Chondrocyte (in vitro differentiated cells): ENCODE measurements at regions not wholly inside any gene's neighbourhood (a gene's known extent, or its start where the extent isn't known, plus 50 kb on each side); places are given as distances from the start of the nearest gene placed in this dataset.
"Not testable (repeated sequence)": the region's sequence is repeated elsewhere in the genome, so short reads cannot be mapped to it uniquely, and the experiment has no call there.

ENCODE experiments used
- DNase-seq: peaks from one replicate; pipeline ENCODE4 v3.0.0; 2021; ENCODE audit warnings: mixed read lengths, low spot score
- H3K27ac Mint-ChIP-seq: one replicate; pipeline ENCODE4 v1.8.0; 2021; ENCODE audit warnings: mild to moderate bottlenecking, moderate library complexity, mixed read lengths; ENCODE audit not compliant: unreplicated experiment
- H3K27me3 Mint-ChIP-seq: 2 replicates; pipeline ENCODE4 v1.8.0; 2021; ENCODE audit warnings: low read depth, mixed read lengths
- H3K36me3 Mint-ChIP-seq: 2 replicates; pipeline ENCODE4 v1.8.0; 2021; ENCODE audit warnings: low read depth, mixed read lengths
- H3K4me1 Mint-ChIP-seq: 2 replicates; pipeline ENCODE4 v1.8.0; 2021; ENCODE audit warnings: low read depth, mild to moderate bottlenecking, mixed read lengths
- H3K4me3 Mint-ChIP-seq: one replicate; pipeline ENCODE4 v1.8.0; 2021; ENCODE audit warnings: mild to moderate bottlenecking, moderate library complexity, mixed read lengths; ENCODE audit not compliant: unreplicated experiment
- H3K9me3 Mint-ChIP-seq: 2 replicates; pipeline ENCODE4 v1.8.0; 2021; ENCODE audit warnings: low read depth, mixed read lengths
- TF ChIP-seq, protein P1 (sequence below): fragments of 200-600 bp; sonication (generic); IDR thresholded peaks from 2 replicates; pipeline ENCODE4 v1.5.0; 2021; ENCODE audit warnings: antibody characterized with exemption, mild to moderate bottlenecking, moderate library complexity

DNA sequence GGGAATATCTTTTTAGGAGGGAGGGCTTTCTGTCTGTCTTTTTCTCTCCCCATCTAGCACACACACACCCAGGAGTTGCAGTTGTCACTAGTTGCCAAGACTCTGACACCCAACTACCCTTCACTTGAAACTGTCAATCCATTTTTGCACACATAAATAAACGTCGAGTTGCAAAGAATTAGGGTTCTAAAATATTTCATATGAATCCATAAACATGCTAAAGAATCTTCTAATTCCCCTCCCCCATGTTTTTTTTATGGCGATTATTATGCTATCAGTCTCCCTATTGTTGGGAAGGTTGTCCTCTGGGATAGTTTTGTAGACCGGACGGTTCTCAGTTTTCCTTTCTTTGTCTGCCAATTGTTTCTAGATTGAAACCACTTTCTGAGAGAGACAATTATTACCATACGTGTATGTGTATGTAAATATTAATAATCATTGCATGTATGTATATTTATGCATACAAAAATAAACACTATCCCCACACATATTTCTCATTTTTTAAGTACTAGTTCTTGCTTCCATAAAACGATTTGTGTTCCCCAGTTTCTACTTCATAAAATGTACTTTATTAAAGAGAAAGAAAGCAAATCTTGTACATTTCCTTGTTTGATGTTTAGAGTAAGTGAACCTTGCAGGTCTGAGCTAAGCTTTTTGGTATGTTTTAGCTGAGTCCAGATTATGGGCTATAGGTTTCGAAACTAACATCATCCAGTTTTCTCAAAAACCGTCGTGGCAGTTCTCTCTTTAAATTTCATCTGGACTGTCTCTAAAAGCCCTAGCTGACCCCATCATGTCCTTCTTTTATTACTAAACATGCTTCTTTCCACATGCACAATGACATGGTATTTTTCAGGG is 165.0 kb upstream of the MPDZ start:
- H3K36me3 Mint-ChIP-seq, result no peaks in the 10 kb centered on the region
- no peak overlapping the region for H3K4me3 Mint-ChIP-seq
- peaks cover 13% of the 10 kb centered on the region for H3K4me1 Mint-ChIP-seq
- H3K27ac Mint-ChIP-seq, result no peak overlapping the region
- peaks cover 2% of the 10 kb centered on the region for H3K27me3 Mint-ChIP-seq
- TF ChIP-seq, protein P1, sequence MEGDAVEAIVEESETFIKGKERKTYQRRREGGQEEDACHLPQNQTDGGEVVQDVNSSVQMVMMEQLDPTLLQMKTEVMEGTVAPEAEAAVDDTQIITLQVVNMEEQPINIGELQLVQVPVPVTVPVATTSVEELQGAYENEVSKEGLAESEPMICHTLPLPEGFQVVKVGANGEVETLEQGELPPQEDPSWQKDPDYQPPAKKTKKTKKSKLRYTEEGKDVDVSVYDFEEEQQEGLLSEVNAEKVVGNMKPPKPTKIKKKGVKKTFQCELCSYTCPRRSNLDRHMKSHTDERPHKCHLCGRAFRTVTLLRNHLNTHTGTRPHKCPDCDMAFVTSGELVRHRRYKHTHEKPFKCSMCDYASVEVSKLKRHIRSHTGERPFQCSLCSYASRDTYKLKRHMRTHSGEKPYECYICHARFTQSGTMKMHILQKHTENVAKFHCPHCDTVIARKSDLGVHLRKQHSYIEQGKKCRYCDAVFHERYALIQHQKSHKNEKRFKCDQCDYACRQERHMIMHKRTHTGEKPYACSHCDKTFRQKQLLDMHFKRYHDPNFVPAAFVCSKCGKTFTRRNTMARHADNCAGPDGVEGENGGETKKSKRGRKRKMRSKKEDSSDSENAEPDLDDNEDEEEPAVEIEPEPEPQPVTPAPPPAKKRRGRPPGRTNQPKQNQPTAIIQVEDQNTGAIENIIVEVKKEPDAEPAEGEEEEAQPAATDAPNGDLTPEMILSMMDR, result no peak
- no peak for DNase-seq
- no peaks in the 10 kb centered on the region for H3K9me3 Mint-ChIP-seq

DNA sequence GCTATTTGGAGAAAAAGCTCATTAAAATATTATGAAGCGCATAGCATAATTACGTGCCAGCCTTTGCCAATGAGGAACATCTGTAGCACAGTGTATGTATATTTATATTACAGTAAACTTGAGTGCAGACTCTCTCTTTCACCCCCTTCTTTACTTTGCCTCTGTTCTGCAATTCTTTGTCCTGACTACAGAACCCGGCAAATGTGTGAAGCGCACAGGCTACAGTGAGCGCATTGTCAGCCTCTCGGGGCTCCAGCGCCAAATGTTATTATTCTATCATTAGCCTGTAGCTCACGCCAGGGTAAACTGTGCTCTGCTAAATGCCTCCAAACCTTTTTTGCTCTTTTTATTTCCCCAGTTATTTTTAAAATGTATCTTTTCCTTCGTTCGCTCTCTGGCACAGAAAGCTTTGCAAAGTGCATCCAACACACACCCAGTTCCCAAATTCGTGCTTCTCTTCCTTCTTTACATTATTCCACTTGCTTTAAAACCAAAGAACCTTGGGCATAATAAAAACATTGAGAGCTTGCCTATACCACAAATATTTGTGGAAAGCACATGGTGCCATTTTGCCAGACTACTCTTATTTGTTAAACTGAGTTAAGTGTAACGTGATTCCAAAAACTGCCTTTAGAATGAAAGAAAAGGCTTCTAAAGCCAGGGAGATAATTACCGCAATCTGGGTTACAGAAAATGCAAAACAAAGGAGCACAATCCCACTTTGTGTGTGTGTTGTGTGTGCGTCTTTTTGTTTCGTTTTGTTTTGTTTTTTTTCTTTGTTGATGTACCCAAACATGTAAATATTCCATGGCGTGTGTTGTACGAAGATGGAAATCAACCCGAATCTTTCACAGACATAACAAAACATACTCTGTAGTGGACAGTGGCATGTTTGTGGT is 164.1 kb upstream of the MPDZ start:
- Mint-ChIP-seq H3K36me3 (no peaks in the 10 kb centered on the region), H3K27me3 (peaks cover 2% of the 10 kb centered on the region), H3K4me3 (no peak overlapping the region), H3K4me1 (peaks cover 13% of the 10 kb centered on the region), H3K27ac (no peak overlapping the region), H3K9me3 (no peaks in the 10 kb centered on the region)
- TF ChIP-seq, protein P1, result no peak
- DNase-seq, result no peak

DNA sequence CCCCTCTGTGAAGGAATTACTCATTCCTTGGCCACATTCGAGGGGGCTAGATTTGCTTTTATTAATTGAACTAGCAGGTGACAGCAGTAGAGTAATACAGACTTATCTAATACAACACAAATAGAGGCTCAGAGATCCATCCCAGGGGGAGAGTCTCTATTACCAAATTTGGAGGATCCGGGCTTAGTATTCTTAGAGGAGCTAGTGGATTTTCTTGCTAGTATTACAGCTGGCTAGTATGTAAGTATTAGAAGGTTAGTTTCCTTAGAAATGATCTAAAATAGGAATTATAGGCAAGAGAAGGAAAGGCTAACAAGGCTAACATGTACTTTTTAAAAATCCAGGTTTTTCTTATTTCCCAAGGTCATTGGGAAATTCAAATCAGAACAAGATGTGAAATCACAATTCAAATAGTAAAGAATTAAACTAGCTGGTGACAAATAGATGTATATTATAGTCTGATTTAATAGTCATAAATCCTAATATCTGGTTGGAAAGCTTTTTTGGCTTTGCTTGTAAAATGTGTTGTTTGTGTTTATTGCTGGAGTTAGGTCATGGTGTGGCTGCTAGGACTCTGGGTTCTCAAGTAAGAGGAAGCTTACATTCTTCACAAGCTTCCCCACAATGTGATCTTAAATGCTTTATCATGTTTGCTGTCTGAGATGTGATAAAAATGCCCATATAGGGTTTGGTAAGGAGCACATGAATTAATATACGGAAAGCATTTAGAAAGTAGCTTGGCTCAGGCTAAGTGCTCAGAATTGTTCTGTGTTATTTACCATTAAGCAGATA is 160.4 kb upstream of the MPDZ start:
- no peaks in the 10 kb centered on the region for H3K9me3 Mint-ChIP-seq
- H3K4me1 Mint-ChIP-seq, result peaks cover 4% of the 10 kb centered on the region
- no peaks in the 10 kb centered on the region for H3K36me3 Mint-ChIP-seq
- TF ChIP-seq, protein P1, result no peak
- no peak overlapping the region for H3K4me3 Mint-ChIP-seq
- no peak overlapping the region for H3K27ac Mint-ChIP-seq
- DNase-seq, result no peak
- H3K27me3 Mint-ChIP-seq, result peaks cover 2% of the 10 kb centered on the region

DNA sequence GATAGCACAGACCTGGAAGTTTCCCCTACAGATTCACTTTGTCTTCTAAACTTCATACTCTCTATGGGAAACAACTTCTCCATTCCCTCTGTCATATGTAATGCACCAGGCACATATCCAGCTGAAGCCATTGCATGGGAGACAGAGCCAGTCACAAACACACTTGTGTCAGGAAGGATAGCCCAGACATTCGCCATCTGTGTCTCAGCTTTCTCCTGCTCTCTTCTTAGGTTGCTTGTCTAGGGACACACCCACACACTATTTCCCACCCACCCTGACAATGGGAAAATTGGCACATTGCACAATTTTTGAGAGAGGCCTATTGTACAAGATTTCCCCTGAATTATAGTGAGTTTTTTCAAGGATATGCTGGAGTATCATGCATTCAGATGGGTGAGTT is 158.4 kb upstream of the MPDZ start:
- no peak for DNase-seq
- Mint-ChIP-seq H3K9me3 (no peaks in the 10 kb centered on the region), H3K27ac (no peak overlapping the region), H3K27me3 (no peaks in the 10 kb centered on the region), H3K36me3 (no peaks in the 10 kb centered on the region), H3K4me3 (no peak overlapping the region), H3K4me1 (no peaks in the 10 kb centered on the region)
- TF ChIP-seq, protein P1, result no peak

DNA sequence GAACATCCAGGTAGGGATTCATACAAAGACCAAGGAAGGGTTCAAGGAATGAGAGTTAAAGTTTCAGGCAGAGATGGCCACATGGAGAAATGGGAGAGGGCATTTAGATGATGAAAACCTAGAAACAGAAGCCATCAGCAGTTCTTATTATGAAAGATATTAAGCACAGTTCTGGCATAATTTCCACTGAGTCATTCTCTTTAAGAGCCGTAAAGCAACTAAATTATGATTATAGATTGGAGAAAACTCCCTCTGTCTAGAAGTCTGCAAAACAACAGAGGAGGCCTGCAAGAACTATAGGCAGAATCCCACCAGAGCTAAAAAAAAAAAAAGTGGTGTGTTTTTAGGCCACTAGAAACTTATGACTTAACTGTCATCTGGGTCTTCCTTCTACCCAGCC is 157.1 kb upstream of the MPDZ start:
- Mint-ChIP-seq H3K27me3 (no peaks in the 10 kb centered on the region), H3K27ac (no peak overlapping the region), H3K36me3 (no peaks in the 10 kb centered on the region), H3K4me1 (no peaks in the 10 kb centered on the region), H3K9me3 (no peaks in the 10 kb centered on the region), H3K4me3 (no peak overlapping the region)
- no peak for DNase-seq
- TF ChIP-seq, protein P1, result no peak

DNA sequence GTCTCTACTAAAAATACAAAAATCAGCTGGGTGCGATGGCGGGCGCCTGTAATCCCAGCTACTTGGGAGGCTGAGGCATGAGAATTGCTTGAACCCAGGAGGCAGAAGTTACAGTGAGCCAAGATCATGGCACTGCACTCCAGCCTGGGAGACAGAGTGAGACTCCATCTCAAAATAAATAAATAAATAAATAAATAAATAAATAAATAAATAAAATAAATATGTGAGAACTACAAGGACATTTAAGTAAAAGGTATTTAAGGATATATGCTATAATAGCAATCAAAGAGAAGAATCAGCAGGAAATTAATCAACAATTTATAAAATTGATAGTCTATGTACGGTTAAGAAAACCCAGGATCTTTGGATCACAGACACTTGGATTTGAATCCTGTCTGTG is 154.0 kb upstream of the MPDZ start:
- not testable (repeated sequence) for H3K4me3 Mint-ChIP-seq, H3K27me3 Mint-ChIP-seq, H3K27ac Mint-ChIP-seq, H3K9me3 Mint-ChIP-seq, H3K36me3 Mint-ChIP-seq, DNase-seq, H3K4me1 Mint-ChIP-seq
